GM12891 (cell line): ENCODE measurements at regions not wholly inside any gene's neighbourhood (a gene's known extent, or its start where the extent isn't known, plus 50 kb on each side); places are given as distances from the start of the nearest gene placed in this dataset.
A peak's percentile ranks its signal among the peaks of the same experiment; 100 is the strongest.

ENCODE experiments used
- DNase-seq: peaks from one replicate; pipeline ENCODE4 v3.0.0; 2011; ENCODE audit warnings: low spot score; ENCODE audit not compliant: insufficient read length
- FAIRE-seq: peaks from 2 replicates; lab custom pipeline; 2011; peaks lifted over from hg19 to GRCh38; lab: Jason Lieb, UNC
- PAX5 ChIP-seq: IDR thresholded peaks from 2 replicates; pipeline ENCODE4 v1.6.1; 2011; ENCODE audit warnings: low read length, moderate library complexity, mild to moderate bottlenecking; ENCODE audit not compliant: insufficient read depth, severe bottlenecking
- POLR2A ChIP-seq: IDR thresholded peaks from 2 replicates; pipeline ENCODE4 v1.6.1; 2011; ENCODE audit warnings: low read depth, low read length, control low read depth
- POLR2AphosphoS5 ChIP-seq: IDR thresholded peaks from 2 replicates; pipeline ENCODE4 v1.6.1; 2011; ENCODE audit warnings: low read depth, low read length, control low read depth
- POU2F2 ChIP-seq: IDR thresholded peaks from 2 replicates; pipeline ENCODE4 v1.6.1; 2011; ENCODE audit warnings: low read depth, mild to moderate bottlenecking, control low read depth, low read length, moderate library complexity
- SPI1 ChIP-seq: IDR thresholded peaks from 2 replicates; pipeline ENCODE4 v1.6.1; 2011; ENCODE audit warnings: low read depth, low read length, control low read depth
- TAF1 ChIP-seq: IDR thresholded peaks from 2 replicates; pipeline ENCODE4 v1.6.1; 2011; ENCODE audit warnings: low read depth, low read length, control low read depth

DNA sequence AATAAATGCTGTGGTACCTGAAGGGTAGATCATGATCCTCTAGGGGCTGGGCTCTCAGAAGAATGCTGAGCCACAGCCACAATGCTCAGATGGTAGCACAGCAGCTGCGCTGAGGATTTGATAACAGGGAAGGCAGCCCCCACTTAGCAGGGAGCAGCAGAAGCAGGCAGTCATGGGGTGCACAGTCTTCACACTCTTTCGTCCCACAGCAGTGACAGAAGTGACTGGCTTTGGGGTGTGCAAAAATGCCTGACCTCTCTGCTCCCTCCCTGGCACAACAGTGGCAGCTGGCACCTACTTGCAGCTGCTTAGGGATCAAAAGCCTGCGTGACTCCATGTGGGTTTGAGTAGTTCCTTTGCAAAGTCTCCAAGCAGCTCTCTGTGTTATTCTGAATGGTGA lies 1349.8 kb upstream of the RAG2 start:
- FAIRE-seq: no peak
- no peak for DNase-seq
- TF ChIP-seq TAF1: no peak
- TF ChIP-seq SPI1: no peak
- no peak for TF ChIP-seq POLR2A
- no peak for TF ChIP-seq POU2F2
- no peak for TF ChIP-seq PAX5
- no peak for TF ChIP-seq POLR2AphosphoS5

DNA sequence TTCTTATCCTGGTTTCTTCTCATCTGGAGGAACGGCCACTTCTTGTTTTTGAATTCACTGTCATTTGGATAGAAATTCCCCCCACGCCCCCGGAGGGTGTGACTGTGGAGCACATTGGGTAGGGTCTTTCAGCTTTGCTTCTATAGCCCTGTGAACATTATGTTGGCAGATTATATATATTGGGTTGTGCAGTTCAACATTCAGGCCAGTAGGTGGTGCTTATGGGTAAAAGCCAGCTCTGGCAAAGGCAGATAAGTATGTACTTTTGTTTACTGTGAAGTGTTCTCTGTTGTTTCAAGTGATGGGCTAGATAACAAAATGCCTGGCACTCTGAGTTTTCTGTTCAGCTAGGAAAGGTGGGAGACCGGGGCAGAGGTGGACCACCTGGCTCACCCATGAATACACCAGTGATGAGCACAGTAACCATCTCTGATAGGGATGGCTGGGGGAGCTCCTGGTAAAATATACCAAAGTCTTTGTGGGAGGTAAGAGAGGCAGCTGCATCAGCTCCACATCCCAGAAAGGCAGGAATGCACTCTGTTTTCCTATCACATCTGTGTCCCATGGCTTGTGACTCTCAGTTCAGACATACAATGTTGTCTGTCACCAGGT lies 1348.2 kb upstream of the RAG2 start:
- TF ChIP-seq SPI1: no peak
- no peak for TF ChIP-seq POLR2AphosphoS5
- TF ChIP-seq PAX5: no peak
- no peak for TF ChIP-seq TAF1
- no peak for TF ChIP-seq POLR2A
- no peak for TF ChIP-seq POU2F2
- FAIRE-seq: peak; percentile 50
- no peak for DNase-seq

- TF ChIP-seq TAF1 (no peak), SPI1 (no peak), POLR2AphosphoS5 (no peak), POU2F2 (no peak), POLR2A (no peak), PAX5 (no peak)
- no peak for DNase-seq
- FAIRE-seq: no peak
Measured at GRCh38 chr11:37942081-37942480, 1344.0 kb upstream of the RAG2 start.

DNA sequence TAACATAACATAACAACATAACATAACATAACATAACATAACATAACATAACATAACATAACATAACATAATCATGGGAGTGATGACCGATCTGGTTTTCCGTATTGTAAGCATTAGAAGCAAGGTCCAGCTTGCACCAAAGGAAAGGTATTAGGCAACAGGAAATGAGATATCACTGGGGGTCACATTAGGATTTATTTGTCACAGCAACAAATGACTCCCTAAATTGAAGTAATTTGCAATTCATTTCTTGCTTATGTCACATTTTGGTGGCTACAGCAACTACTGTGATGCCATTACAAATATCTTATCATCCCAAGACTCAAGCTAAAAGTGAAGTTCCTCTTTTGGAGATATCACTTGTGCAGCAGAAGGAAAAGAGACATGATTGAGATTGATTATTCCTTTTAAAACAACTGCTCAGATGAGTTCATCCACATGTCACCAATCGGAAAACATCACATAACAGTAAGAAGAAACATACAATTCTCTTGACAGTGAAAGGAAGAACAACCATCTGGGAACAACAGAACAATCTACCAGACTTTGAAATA lies 1331.1 kb upstream of the RAG2 start:
- DNase-seq: no peak
- FAIRE-seq: no peak

DNA sequence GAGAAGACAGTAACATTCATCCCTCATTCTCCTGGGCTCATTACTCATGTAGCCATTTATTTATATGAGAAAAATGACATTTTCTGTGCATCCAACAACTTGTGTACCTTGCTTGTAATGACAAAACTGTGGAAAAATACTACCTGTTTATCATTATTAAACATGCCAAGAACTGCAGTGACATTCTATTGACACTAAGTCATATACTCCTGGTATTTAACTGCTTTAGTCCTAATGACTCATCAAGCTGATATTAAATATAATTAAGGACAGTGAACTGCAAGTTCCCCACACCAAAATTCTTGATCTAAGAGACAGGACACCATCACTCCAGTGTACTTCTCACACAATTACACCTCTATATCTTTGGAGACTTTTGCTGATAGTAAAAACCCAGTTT lies 1328.7 kb upstream of the RAG2 start:
- DNase-seq: no peak
- TF ChIP-seq PAX5 (no peak), POLR2AphosphoS5 (no peak), SPI1 (no peak), POU2F2 (no peak), POLR2A (no peak), TAF1 (no peak)
- FAIRE-seq: no peak

More for the DNA sequence above, 1331.1 kb upstream of the RAG2 start:
- TF ChIP-seq POU2F2 (no peak), PAX5 (no peak), SPI1 (no peak), POLR2A (no peak), POLR2AphosphoS5 (no peak), TAF1 (no peak)

DNA sequence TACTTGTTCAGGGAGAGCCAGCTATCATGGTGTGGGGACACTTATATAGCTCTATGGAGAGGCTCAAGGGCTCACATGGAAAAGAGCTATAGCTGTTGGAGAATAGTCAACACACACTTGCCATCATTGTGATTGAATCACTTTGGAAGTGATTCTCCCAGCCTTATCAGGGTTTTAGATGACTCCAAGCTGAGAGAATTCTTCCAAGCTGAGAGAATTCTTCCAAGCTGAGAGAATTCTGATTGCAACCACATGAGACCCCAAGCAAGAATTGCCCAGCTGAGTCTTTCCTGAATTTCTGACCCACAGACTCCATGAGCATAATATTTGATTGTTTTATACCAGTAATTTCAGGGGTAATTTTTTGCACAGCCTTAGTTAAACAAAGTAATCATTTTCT lies 1318.3 kb upstream of the RAG2 start:
- no peak for FAIRE-seq
- no peak for DNase-seq
- no peak for TF ChIP-seq POU2F2
- TF ChIP-seq TAF1: no peak
- no peak for TF ChIP-seq POLR2A
- TF ChIP-seq PAX5: no peak
- TF ChIP-seq SPI1: no peak
- TF ChIP-seq POLR2AphosphoS5: no peak

- DNase-seq (no peak), FAIRE-seq (no peak)
- TF ChIP-seq PAX5 (no peak), POLR2AphosphoS5 (no peak)
Measured at GRCh38 chr11:37914859-37915258, 1316.8 kb upstream of the RAG2 start.

DNA sequence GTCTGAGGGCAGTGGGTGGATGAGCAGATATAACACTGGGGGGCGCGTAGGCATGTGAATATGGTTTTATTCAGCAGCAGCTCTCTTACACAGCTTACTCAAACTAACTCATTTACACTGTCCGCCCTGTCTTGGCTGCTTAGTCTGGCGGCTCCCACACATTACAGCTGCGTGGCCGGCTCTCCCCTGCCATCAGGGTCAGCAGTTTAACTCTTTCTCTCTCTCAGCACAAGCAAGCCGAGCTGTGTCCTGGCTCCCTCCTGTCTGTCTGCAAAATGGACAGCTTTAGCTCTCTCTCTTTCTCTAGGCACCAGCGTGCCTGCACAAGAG lies 1310.1 kb upstream of the RAG2 start:
- FAIRE-seq (no peak), DNase-seq (no peak)
- TF ChIP-seq PAX5: no peak
- no peak for TF ChIP-seq POLR2AphosphoS5
- no peak for TF ChIP-seq POU2F2
- no peak for TF ChIP-seq TAF1
- no peak for TF ChIP-seq POLR2A
- no peak for TF ChIP-seq SPI1

- no peak for TF ChIP-seq POLR2A
- TF ChIP-seq TAF1: no peak
- TF ChIP-seq PAX5: no peak
- TF ChIP-seq SPI1: no peak
- no peak for TF ChIP-seq POLR2AphosphoS5
- no peak for FAIRE-seq
- DNase-seq: no peak
Measured at GRCh38 chr11:37907436-37908218, 1309.6 kb upstream of the RAG2 start.

DNA sequence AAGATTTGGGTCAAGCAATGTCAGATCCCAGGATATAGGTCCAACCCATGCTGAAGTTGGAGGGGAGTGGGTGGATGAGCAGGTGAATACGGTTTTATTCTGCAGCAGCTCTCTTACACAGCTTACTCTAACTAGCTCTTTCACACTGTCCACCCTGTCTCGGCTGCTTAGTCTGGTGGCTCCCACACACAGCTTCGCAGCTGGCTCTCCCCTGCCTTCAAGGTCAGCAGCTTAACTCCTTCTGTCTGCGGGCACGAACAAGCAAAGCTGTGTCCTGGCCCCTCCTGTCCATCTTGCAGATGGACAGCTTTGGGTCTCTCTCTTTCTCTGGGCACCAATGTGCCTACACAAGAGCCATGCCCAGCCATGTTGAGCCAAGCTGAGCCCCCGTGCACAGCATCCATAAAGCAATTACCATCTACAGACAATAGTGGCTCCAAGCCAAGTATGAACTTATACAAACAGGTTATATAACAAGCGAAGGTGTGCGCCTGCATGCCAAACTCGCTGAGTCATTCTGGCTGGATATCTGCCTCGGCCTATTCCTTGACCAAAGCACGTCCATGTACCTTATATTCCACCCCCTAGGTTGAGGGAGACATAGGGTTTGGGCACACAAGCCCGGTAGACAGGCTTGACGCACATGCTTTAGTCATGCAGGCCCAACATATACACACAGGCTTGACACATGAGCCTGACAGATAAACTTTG lies 1307.8 kb upstream of the RAG2 start:
- FAIRE-seq (no peak), DNase-seq (no peak)
- TF ChIP-seq POLR2AphosphoS5: no peak
- TF ChIP-seq POLR2A: no peak
- TF ChIP-seq SPI1: no peak
- TF ChIP-seq TAF1: no peak
- TF ChIP-seq PAX5: no peak
- no peak for TF ChIP-seq POU2F2
